GM13976 (cell line): ENCODE measurements at regions not wholly inside any gene's neighbourhood (a gene's known extent, or its start where the extent isn't known, plus 50 kb on each side); places are given as distances from the start of the nearest gene placed in this dataset.

Source experiments
- DNase-seq: peaks from one replicate; pipeline ENCODE4 v3.0.0; 2012; ENCODE audit warnings: low spot score
- in situ Hi-C: fragments of 300-500 bp; cut with MboI; formaldehyde crosslinking; loops from one replicate; pipeline ENCODE4 v1.12.0; 2022; ENCODE audit warnings: low sequenced_read_pairs, mixed read lengths, inconsistent platforms; ENCODE audit not compliant: unreplicated experiment
- TF ChIP-seq, protein P1 (sequence below): IDR thresholded peaks from 2 replicates; pipeline ENCODE4 v1.5.1; 2012; ENCODE audit warnings: borderline replicate concordance, mild to moderate bottlenecking; ENCODE audit not compliant: insufficient read depth; ENCODE audit errors: extremely low read depth, missing control alignments, control extremely low read depth

DNA sequence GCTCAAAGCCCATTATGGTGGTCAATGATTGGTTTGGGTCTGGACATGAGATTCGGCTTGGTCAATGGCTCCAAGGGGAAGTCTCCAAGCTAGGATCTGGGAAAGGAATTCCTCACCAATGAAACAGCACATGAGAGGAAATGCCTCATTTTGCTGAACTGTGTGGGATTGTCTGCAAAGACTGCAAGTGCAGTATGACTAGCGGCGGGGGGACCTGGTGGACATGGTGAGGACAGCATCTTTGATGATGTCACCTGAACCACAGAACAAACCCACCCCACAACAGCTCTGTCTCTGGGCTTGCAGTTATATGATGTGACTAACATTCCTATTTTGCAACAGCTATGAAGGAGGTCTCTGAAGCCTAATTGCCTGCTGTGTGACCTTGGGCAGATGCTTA lies 50.6 kb upstream of the NKD1 start:
- in situ Hi-C loops = no loop called here
- TF ChIP-seq, protein P1, sequence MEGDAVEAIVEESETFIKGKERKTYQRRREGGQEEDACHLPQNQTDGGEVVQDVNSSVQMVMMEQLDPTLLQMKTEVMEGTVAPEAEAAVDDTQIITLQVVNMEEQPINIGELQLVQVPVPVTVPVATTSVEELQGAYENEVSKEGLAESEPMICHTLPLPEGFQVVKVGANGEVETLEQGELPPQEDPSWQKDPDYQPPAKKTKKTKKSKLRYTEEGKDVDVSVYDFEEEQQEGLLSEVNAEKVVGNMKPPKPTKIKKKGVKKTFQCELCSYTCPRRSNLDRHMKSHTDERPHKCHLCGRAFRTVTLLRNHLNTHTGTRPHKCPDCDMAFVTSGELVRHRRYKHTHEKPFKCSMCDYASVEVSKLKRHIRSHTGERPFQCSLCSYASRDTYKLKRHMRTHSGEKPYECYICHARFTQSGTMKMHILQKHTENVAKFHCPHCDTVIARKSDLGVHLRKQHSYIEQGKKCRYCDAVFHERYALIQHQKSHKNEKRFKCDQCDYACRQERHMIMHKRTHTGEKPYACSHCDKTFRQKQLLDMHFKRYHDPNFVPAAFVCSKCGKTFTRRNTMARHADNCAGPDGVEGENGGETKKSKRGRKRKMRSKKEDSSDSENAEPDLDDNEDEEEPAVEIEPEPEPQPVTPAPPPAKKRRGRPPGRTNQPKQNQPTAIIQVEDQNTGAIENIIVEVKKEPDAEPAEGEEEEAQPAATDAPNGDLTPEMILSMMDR = no peak
- no peak for DNase-seq

DNA sequence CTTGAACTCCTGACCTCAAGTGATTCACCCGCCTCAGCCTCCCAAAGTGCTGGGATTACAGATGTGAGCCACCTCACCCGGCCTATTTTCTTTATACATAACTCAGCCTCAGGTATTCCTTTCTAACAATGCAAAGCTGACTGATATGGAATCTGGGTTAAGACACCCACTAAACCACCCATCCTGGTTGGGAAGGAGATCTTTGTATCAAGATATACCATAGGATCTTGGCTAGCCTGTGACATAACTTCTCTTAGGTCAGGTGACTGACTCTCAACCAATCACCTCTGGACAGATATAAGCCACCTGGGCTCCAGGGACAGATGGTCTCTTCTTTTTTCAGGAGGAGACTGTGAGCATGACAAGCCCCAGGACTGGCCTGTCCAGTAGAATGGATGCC lies 51.2 kb upstream of the NKD1 start:
- no peak for DNase-seq
- TF ChIP-seq, protein P1 = no peak
- in situ Hi-C loops = no loop called here

DNA sequence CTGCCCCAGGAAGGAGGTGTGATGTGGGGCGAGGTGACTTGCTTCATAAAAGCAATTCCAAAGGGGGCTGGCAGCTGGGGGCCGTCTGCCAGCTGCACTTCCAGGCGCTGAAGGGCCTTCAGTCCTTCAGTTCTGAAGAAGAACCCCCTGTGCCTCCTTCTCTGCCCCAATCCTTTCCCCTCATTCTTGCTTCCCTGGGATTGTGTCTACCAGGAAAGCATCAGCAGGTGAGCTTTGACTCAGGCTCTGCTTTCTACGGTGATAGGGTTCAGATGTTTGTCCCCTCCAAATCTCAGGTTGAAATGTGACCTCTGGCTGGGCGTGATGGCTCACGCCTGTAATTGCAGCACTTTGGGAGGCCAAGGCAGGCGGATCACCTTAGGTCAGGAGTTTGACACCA lies 52.5 kb upstream of the NKD1 start:
- TF ChIP-seq, protein P1 = no peak
- no peak for DNase-seq
- in situ Hi-C loops = no loop called here

DNA sequence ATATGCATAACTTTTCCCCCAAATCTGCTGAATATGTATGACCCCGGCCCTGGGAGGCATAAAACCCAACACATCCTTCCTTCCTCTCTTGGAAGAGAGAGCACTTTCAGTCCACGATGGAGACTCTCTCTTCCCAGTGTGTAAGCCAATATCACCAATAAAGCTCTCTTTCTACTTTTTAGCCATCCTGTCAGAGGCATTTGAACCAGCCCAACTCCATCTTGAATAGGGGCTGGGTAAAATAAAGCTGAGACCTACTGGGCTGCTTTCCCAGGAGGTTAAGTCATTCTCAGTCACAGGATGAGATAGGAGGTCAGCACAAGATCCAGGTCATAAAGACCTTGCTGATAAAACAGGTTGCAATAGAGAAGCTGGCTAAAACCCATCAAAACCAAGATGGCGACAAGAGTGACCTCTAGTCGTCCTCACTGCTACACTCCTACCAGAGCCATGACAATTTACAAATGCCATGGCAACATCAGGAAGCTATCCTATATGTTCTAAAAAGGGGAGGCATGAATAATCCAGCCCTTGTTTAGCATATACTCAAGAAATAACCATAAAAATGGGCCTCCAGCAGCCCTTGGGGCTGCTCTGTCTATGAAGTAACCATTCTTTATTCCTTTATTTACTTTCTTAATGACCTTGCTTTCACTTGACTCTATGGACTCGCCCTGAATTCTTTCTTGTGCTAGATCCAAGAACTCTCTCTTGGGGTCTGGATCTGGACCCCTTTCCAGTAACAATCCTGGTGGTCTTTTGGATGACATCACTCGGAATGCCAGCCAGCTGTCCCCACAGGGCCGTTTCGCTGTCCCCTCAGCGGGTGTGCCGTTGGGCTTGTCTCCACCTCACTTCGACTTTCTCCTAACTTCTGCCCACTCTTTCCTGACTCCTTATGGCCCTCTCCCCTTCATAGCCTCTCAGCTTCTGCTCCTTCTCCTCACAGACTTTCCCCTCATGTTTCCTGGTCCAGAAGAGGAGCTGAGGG lies 53.4 kb upstream of the NKD1 start:
- no peak for DNase-seq
- in situ Hi-C loops = no loop called here
- TF ChIP-seq, protein P1 = no peak

DNA sequence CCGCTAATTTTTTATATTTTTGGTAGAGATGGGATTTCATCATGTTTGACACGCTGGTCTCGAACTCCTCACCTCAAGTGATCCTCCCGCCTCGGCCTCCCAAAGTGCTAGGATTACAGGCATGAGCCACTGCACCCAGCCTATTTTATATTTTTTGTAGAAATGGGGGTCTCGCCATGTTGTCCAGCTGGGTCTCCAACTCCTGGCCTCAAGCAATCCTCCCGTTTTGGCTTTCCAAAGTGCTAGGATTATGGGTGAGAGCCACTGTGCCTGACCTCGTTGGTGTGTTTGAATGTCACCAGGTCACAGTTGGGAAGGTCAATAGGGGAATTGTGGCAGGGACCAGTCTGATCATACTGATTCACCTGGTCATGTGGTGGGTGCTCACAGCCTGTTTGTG lies 56.7 kb upstream of the NKD1 start:
- TF ChIP-seq, protein P1 = no peak
- in situ Hi-C loops = no loop called here

DNA sequence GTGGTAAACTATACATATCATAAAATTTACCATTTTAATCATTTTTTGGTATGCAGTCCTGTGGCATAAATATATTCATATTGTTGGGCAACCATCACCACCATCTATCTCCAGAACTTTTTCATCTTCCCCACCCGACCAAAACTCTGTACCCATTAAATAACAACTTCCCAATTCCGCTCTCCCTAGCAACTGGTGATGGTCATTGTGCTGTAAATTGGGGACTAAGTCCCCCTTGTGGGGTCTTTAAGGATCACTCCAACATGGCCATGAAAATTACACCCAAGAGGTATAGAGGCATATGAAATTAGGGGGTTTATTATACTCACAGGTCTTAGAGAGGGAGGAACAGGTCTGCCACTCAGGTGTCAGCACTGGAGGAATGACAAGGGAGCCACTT lies 57.4 kb upstream of the NKD1 start:
- TF ChIP-seq, protein P1 = no peak

More for the DNA sequence above, 56.7 kb upstream of the NKD1 start:
- DNase-seq = no peak

More for the DNA sequence above, 57.4 kb upstream of the NKD1 start:
- no peak for DNase-seq
- in situ Hi-C loops = no loop called here
